Astrocyte of the cerebellum (primary cell): ENCODE measurements at regions not wholly inside any gene's neighbourhood (a gene's known extent, or its start where the extent isn't known, plus 50 kb on each side); places are given as distances from the start of the nearest gene placed in this dataset.

Experiments
- DNase-seq: peaks from one replicate; pipeline ENCODE4 v3.0.0-alpha.2; 2011; ENCODE audit warnings: low read depth
- H3K4me3 ChIP-seq: 2 replicates; pipeline ENCODE4 v1.5.1; 2011; ENCODE audit warnings: mild to moderate bottlenecking, low read depth, low read length, moderate library complexity
- CTCF ChIP-seq: IDR thresholded peaks from 2 replicates; pipeline ENCODE4 v1.5.1; 2012; ENCODE audit warnings: low read length, low read depth, moderate library complexity, mild to moderate bottlenecking; ENCODE audit errors: missing control alignments
- in situ Hi-C: cut with HindIII; loops from 2 replicates; pipeline ENCODE4 v1.10.0; 2017; ENCODE audit warnings: low sequenced_read_pairs

GRCh38 chr6:19643287-19643686 lies 193.9 kb upstream of the ID4 start:
- in situ Hi-C loops, result no loop called here
- no peak for TF ChIP-seq CTCF
- DNase-seq, result no peak
- H3K4me3 ChIP-seq, result no peak overlapping the region

- no peak for TF ChIP-seq CTCF
- no peak overlapping the region for H3K4me3 ChIP-seq
- DNase-seq, result no peak
- in situ Hi-C loops, result no loop called here
Observed at GRCh38 chr6:19643713-19644112, 193.5 kb upstream of the ID4 start.

- TF ChIP-seq CTCF, result no peak
- DNase-seq, result no peak
- in situ Hi-C loops, result no loop called here
Observed at GRCh38 chr6:19655744-19656143, 181.4 kb upstream of the ID4 start.

GRCh38 chr6:19660123-19660910 lies 176.9 kb upstream of the ID4 start:
- DNase-seq, result no peak
- TF ChIP-seq CTCF, result no peak
- no peak overlapping the region for H3K4me3 ChIP-seq
- in situ Hi-C loops, result no loop called here

More at GRCh38 chr6:19655744-19656143, 181.4 kb upstream of the ID4 start:
- no peak overlapping the region for H3K4me3 ChIP-seq

- H3K4me3 ChIP-seq, result no peak overlapping the region
- DNase-seq, result no peak
- in situ Hi-C loops, result no loop called here
- no peak for TF ChIP-seq CTCF
Observed at GRCh38 chr6:19662911-19663310, 174.3 kb upstream of the ID4 start.

- no peak for TF ChIP-seq CTCF
- DNase-seq, result no peak
- in situ Hi-C loops, result no loop called here
- H3K4me3 ChIP-seq, result no peak overlapping the region
Observed at GRCh38 chr6:19663479-19663878, 173.7 kb upstream of the ID4 start.
